Liver (tissue), 3 donors: ENCODE measurements at regions not wholly inside any gene's neighbourhood (a gene's known extent, or its start where the extent isn't known, plus 50 kb on each side); places are given as distances from the start of the nearest gene placed in this dataset.

Source experiments
- ATF3 ChIP-seq: IDR thresholded peaks from 2 replicates; pipeline ENCODE4 v1.6.1; 2016; ENCODE audit warnings: antibody characterized with exemption
- CTCF ChIP-seq: fragments of 150-350 bp; IDR thresholded peaks from 2 replicates; pipeline ENCODE4 v1.5.1; 2017; ENCODE audit warnings: improper control_type of control experiment, low read depth, low read length; ENCODE audit not compliant: missing input control
- EGR1 ChIP-seq, 2 donors: IDR thresholded peaks; 2 replicates each; pipeline ENCODE4 v1.6.1; 2016 to 2018; ENCODE audit warnings: antibody characterized with exemption in 2 of 2, low read depth in 2 of 2
- GABPA ChIP-seq, 2 donors: IDR thresholded peaks in 1 of 2; conservative IDR thresholded peaks in 1 of 2; 2 replicates each; pipeline ENCODE4 v1.6.1; 2016; ENCODE audit warnings: antibody characterized with exemption in 2 of 2, mild to moderate bottlenecking in 1 of 2, moderate library complexity in 1 of 2
- HNF4A ChIP-seq, 2 donors: conservative IDR thresholded peaks; 2 replicates each; pipeline ENCODE4 v1.6.1; 2016; ENCODE audit warnings: antibody characterized with exemption in 2 of 2, mild to moderate bottlenecking in 2 of 2
- JUND ChIP-seq, 2 donors: IDR thresholded peaks; 2 replicates each; pipeline ENCODE4 v1.6.1; 2016; ENCODE audit warnings: antibody characterized with exemption in 2 of 2
- MAX ChIP-seq: IDR thresholded peaks from 2 replicates; pipeline ENCODE4 v1.6.1; 2016; ENCODE audit warnings: antibody characterized with exemption
- RAD21 ChIP-seq, 2 donors: IDR thresholded peaks; 2 replicates each; pipeline ENCODE4 v1.6.1; 2016; ENCODE audit warnings: antibody characterized with exemption in 2 of 2, mild to moderate bottlenecking in 2 of 2
- REST ChIP-seq: IDR thresholded peaks from 2 replicates; pipeline ENCODE4 v1.6.1; 2016; ENCODE audit warnings: antibody characterized with exemption, mild to moderate bottlenecking
- RXRA ChIP-seq, 2 donors: IDR thresholded peaks; 2 replicates each; pipeline ENCODE4 v1.6.1; 2017 to 2018; ENCODE audit warnings: antibody characterized with exemption in 2 of 2, mild to moderate bottlenecking in 1 of 2
- SP1 ChIP-seq: IDR thresholded peaks from 2 replicates; pipeline ENCODE4 v1.6.1; 2018; ENCODE audit warnings: antibody characterized with exemption, mild to moderate bottlenecking
- TAF1 ChIP-seq: conservative IDR thresholded peaks from 2 replicates; pipeline ENCODE4 v1.6.1; 2016; ENCODE audit warnings: antibody characterized with exemption, mild to moderate bottlenecking
- YY1 ChIP-seq: IDR thresholded peaks from 2 replicates; pipeline ENCODE4 v1.6.1; 2016; ENCODE audit warnings: antibody characterized with exemption, mild to moderate bottlenecking
- ZBTB33 ChIP-seq: IDR thresholded peaks from 2 replicates; pipeline ENCODE4 v1.6.1; 2016; ENCODE audit warnings: antibody characterized with exemption
- donor health status: healthy.
- donor health status: healthy.

- no peak for TF ChIP-seq RAD21 (IDR thresholded peaks at IDR 0.05)
- no peak for TF ChIP-seq EGR1 (IDR thresholded peaks at IDR 0.05; ENCODE audit: low read depth in 2 of 2)
- TF ChIP-seq ATF3: no peak
- no peak for TF ChIP-seq CTCF
- TF ChIP-seq ZBTB33: no peak
- TF ChIP-seq JUND (IDR thresholded peaks at IDR 0.05): no peak
- no peak for TF ChIP-seq SP1
- TF ChIP-seq MAX: no peak
- TF ChIP-seq YY1: no peak
- no peak for TF ChIP-seq TAF1
- no peak for TF ChIP-seq HNF4A (conservative IDR thresholded peaks at IDR 0.05)
- no peak for TF ChIP-seq REST
- no peak for TF ChIP-seq RXRA (IDR thresholded peaks at IDR 0.05)
- no peak for TF ChIP-seq GABPA (IDR thresholded peaks at IDR 0.05 in 1 of 2, conservative IDR thresholded peaks at IDR 0.05 in 1 of 2)
These were observed 168.8 kb upstream of the ARID2 start for GRCh38 chr12:45560689-45561088.
